SK-N-SH treated with all-trans-retinoic acid at 6 μM for 48 hours (cell line): ENCODE measurements at regions not wholly inside any gene's neighbourhood (a gene's known extent, or its start where the extent isn't known, plus 50 kb on each side); places are given as distances from the start of the nearest gene placed in this dataset.

Experiments
- ARNTL ChIP-seq: fragments of 450-650 bp; formaldehyde crosslinking; IDR thresholded peaks from 2 replicates; pipeline ENCODE4 v1.5.0; 2020; ENCODE audit warnings: low read depth, mild to moderate bottlenecking, moderate library complexity, borderline replicate concordance
- BACH2 ChIP-seq: fragments of 250-450 bp; sonication (Bioruptor Pico); IDR thresholded peaks from 2 replicates; pipeline ENCODE4 v1.9.0; 2021; ENCODE audit warnings: mild to moderate bottlenecking, borderline replicate concordance
- ESRRG ChIP-seq: fragments of 250-450 bp; sonication (Bioruptor Pico); IDR thresholded peaks from 2 replicates; pipeline ENCODE4 v1.6.1; 2021; ENCODE audit warnings: mild to moderate bottlenecking
- GLIS3 ChIP-seq: fragments of 250-450 bp; sonication (Bioruptor Pico); IDR thresholded peaks from 2 replicates; pipeline ENCODE4 v1.5.0; 2020; ENCODE audit warnings: mild to moderate bottlenecking, moderate library complexity
- ZFP3 ChIP-seq: fragments of 250-450 bp; sonication (Bioruptor Pico); IDR thresholded peaks from 2 replicates; pipeline ENCODE4 v1.5.0; 2020; ENCODE audit warnings: mild to moderate bottlenecking, moderate library complexity
- TF ChIP-seq, protein P1 (sequence below): fragments of 250-450 bp; sonication (Bioruptor Pico); IDR thresholded peaks from 2 replicates; pipeline ENCODE4 v1.8.0; 2020; ENCODE audit warnings: mild to moderate bottlenecking, moderate library complexity, borderline replicate concordance
- TF ChIP-seq, protein P2 (sequence below): fragments of 250-450 bp; sonication (Bioruptor Pico); IDR thresholded peaks from 2 replicates; pipeline ENCODE4 v1.8.0; 2021; ENCODE audit warnings: low read depth, mild to moderate bottlenecking, moderate library complexity, borderline replicate concordance
- TF ChIP-seq, protein P3 (sequence below): fragments of 250-450 bp; sonication (Bioruptor Pico); IDR thresholded peaks from 2 replicates; pipeline ENCODE4 v1.5.1; 2021; ENCODE audit warnings: mild to moderate bottlenecking, moderate library complexity
- TF ChIP-seq, protein P4 (sequence below): fragments of 250-450 bp; sonication (Bioruptor Pico); IDR thresholded peaks from 2 replicates; pipeline ENCODE4 v1.5.0; 2020; ENCODE audit warnings: mild to moderate bottlenecking, moderate library complexity
- TF ChIP-seq, protein P5 (sequence below): fragments of 250-450 bp; sonication (Bioruptor Pico); IDR thresholded peaks from 2 replicates; pipeline ENCODE4 v1.5.1; 2020; ENCODE audit warnings: low read depth, mild to moderate bottlenecking, moderate library complexity

DNA sequence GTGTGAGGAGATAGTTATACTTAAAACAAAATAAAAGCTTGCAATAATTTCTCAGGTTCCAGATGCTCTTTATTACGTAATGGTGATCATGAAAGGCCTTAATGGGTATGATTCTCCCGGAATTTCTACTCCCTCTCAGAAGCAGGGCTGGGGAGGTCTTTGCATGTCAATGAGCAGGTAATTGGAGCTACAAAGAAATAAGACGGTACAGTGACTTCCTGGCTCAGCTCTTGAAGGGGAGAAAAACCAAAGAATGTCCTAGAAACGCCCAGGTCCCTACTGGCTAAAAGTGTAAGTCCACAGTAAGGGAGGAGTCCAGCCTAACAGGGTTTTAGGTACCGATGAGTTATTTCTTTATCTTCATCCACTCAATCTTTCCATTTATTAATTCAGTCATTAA is 390.9 kb downstream of the TMEM114 start:
- TF ChIP-seq, protein P1, sequence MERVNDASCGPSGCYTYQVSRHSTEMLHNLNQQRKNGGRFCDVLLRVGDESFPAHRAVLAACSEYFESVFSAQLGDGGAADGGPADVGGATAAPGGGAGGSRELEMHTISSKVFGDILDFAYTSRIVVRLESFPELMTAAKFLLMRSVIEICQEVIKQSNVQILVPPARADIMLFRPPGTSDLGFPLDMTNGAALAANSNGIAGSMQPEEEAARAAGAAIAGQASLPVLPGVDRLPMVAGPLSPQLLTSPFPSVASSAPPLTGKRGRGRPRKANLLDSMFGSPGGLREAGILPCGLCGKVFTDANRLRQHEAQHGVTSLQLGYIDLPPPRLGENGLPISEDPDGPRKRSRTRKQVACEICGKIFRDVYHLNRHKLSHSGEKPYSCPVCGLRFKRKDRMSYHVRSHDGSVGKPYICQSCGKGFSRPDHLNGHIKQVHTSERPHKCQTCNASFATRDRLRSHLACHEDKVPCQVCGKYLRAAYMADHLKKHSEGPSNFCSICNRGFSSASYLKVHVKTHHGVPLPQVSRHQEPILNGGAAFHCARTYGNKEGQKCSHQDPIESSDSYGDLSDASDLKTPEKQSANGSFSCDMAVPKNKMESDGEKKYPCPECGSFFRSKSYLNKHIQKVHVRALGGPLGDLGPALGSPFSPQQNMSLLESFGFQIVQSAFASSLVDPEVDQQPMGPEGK (CRISPR knock-in tag) = no peak
- TF ChIP-seq ESRRG (CRISPR knock-in tag) = no peak
- TF ChIP-seq ZFP3 = no peak
- no peak for TF ChIP-seq ARNTL (CRISPR knock-in tag)
- TF ChIP-seq, protein P2, sequence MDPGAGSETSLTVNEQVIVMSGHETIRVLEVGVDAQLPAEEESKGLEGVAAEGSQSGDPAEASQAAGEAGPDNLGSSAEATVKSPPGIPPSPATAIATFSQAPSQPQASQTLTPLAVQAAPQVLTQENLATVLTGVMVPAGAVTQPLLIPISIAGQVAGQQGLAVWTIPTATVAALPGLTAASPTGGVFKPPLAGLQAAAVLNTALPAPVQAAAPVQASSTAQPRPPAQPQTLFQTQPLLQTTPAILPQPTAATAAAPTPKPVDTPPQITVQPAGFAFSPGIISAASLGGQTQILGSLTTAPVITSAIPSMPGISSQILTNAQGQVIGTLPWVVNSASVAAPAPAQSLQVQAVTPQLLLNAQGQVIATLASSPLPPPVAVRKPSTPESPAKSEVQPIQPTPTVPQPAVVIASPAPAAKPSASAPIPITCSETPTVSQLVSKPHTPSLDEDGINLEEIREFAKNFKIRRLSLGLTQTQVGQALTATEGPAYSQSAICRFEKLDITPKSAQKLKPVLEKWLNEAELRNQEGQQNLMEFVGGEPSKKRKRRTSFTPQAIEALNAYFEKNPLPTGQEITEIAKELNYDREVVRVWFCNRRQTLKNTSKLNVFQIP (CRISPR knock-in tag) = no peak
- TF ChIP-seq BACH2 = no peak
- TF ChIP-seq GLIS3 (CRISPR knock-in tag) = no peak
- TF ChIP-seq, protein P3, sequence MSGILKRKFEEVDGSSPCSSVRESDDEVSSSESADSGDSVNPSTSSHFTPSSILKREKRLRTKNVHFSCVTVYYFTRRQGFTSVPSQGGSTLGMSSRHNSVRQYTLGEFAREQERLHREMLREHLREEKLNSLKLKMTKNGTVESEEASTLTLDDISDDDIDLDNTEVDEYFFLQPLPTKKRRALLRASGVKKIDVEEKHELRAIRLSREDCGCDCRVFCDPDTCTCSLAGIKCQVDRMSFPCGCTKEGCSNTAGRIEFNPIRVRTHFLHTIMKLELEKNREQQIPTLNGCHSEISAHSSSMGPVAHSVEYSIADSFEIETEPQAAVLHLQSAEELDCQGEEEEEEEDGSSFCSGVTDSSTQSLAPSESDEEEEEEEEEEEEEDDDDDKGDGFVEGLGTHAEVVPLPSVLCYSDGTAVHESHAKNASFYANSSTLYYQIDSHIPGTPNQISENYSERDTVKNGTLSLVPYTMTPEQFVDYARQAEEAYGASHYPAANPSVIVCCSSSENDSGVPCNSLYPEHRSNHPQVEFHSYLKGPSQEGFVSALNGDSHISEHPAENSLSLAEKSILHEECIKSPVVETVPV (CRISPR knock-in tag) = no peak
- TF ChIP-seq, protein P4, sequence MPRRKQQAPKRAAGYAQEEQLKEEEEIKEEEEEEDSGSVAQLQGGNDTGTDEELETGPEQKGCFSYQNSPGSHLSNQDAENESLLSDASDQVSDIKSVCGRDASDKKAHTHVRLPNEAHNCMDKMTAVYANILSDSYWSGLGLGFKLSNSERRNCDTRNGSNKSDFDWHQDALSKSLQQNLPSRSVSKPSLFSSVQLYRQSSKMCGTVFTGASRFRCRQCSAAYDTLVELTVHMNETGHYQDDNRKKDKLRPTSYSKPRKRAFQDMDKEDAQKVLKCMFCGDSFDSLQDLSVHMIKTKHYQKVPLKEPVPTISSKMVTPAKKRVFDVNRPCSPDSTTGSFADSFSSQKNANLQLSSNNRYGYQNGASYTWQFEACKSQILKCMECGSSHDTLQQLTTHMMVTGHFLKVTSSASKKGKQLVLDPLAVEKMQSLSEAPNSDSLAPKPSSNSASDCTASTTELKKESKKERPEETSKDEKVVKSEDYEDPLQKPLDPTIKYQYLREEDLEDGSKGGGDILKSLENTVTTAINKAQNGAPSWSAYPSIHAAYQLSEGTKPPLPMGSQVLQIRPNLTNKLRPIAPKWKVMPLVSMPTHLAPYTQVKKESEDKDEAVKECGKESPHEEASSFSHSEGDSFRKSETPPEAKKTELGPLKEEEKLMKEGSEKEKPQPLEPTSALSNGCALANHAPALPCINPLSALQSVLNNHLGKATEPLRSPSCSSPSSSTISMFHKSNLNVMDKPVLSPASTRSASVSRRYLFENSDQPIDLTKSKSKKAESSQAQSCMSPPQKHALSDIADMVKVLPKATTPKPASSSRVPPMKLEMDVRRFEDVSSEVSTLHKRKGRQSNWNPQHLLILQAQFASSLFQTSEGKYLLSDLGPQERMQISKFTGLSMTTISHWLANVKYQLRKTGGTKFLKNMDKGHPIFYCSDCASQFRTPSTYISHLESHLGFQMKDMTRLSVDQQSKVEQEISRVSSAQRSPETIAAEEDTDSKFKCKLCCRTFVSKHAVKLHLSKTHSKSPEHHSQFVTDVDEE (CRISPR knock-in tag) = no peak
- TF ChIP-seq, protein P5, sequence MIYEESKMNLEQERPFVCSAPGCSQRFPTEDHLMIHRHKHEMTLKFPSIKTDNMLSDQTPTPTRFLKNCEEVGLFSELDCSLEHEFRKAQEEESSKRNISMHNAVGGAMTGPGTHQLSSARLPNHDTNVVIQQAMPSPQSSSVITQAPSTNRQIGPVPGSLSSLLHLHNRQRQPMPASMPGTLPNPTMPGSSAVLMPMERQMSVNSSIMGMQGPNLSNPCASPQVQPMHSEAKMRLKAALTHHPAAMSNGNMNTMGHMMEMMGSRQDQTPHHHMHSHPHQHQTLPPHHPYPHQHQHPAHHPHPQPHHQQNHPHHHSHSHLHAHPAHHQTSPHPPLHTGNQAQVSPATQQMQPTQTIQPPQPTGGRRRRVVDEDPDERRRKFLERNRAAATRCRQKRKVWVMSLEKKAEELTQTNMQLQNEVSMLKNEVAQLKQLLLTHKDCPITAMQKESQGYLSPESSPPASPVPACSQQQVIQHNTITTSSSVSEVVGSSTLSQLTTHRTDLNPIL (CRISPR knock-in tag) = no peak
